Left lung (tissue), 4 donors: ENCODE measurements at regions not wholly inside any gene's neighbourhood (a gene's known extent, or its start where the extent isn't known, plus 50 kb on each side); places are given as distances from the start of the nearest gene placed in this dataset.

Source experiments
- ATAC-seq: fragments of 200-7000 bp; cut with Tn5 transposase; one replicate; pipeline ENCODE4 v1.9.1; 2020; ENCODE audit warnings: moderate library complexity
- DNase-seq, 4 donors: peaks; one replicate each; pipeline ENCODE4 v3.0.0-alpha.2; 2013 to 2020
- H3K27ac ChIP-seq, 2 donors: fragments of 200-600 bp; sonication (generic) in 1 of 2; one replicate each; pipeline versions ENCODE4 v1.5.0 to v1.8.0; 2020 to 2021
- H3K27me3 ChIP-seq, 2 donors: fragments of 200-600 bp; sonication (generic) in 1 of 2; one replicate each; pipeline versions ENCODE4 v1.5.0 to v1.8.0; 2020 to 2021
- H3K36me3 ChIP-seq, 2 donors: fragments of 200-600 bp; sonication (generic) in 1 of 2; one replicate each; pipeline versions ENCODE4 v1.5.0 to v1.8.0; 2020 to 2021
- H3K4me1 ChIP-seq, 2 donors: fragments of 200-600 bp; one replicate each; pipeline ENCODE4 v1.8.0; 2021
- H3K4me3 ChIP-seq, 2 donors: fragments of 200-600 bp; sonication (generic) in 1 of 2; one replicate each; pipeline versions ENCODE4 v1.5.0 to v1.8.0; 2020 to 2021; ENCODE audit warnings: mild to moderate bottlenecking in 1 of 2
- H3K9me3 ChIP-seq, 2 donors: fragments of 200-600 bp; sonication (generic) in 1 of 2; one replicate each; pipeline versions ENCODE4 v1.5.0 to v1.8.0; 2020 to 2021
- CTCF ChIP-seq, 2 donors: fragments of 200-600 bp; sonication (generic) in 1 of 2; IDR thresholded peaks; one replicate each; pipeline versions ENCODE4 v1.5.0 to v1.8.0; 2021; ENCODE audit warnings: antibody characterized with exemption in 2 of 2
- intact Hi-C, 2 donors: fragments of 100-400 bp; cut with DNase I; formaldehyde crosslinking; loops; one replicate each; pipeline versions ENCODE4 v1.11.2 to v1.14.2; 2022
- donor health status: DM: no; HTN: yes; CAD: no.
- donor health status: DM: no; HTN: no; CAD: no.

GRCh38 chr5:155919126-155919525 lies 407.8 kb upstream of the SGCD start:
- Histone ChIP-seq H3K9me3 (no peaks in the 10 kb centered on the region), H3K27me3 (no peaks in the 10 kb centered on the region), H3K4me1 (no peaks in the 10 kb centered on the region), H3K27ac (no peak overlapping the region), H3K36me3 (no peaks in the 10 kb centered on the region), H3K4me3 (no peak overlapping the region)
- no peak for ATAC-seq
- no peak for TF ChIP-seq CTCF (IDR thresholded peaks at IDR 0.05)
- intact Hi-C loops: no loop called here
- DNase-seq: peak in 2 of 4 donors; percentile 30 to 38

GRCh38 chr5:155919725-155920124 lies 407.2 kb upstream of the SGCD start:
- no peaks in the 10 kb centered on the region for H3K27me3 ChIP-seq
- no peak overlapping the region for H3K27ac ChIP-seq
- TF ChIP-seq CTCF (IDR thresholded peaks at IDR 0.05): no peak
- intact Hi-C loops: no loop called here
- no peak for ATAC-seq
- no peak for DNase-seq
- no peaks in the 10 kb centered on the region for H3K9me3 ChIP-seq
- no peaks in the 10 kb centered on the region for H3K4me1 ChIP-seq
- no peaks in the 10 kb centered on the region for H3K36me3 ChIP-seq
- no peak overlapping the region for H3K4me3 ChIP-seq

- H3K36me3 ChIP-seq: no peaks in the 10 kb centered on the region
- no peak overlapping the region for H3K27ac ChIP-seq
- H3K4me3 ChIP-seq: no peak overlapping the region
- TF ChIP-seq CTCF (IDR thresholded peaks at IDR 0.05): no peak
- intact Hi-C loops: no loop called here
- no peak for ATAC-seq
- DNase-seq: no peak
- no peaks in the 10 kb centered on the region for H3K27me3 ChIP-seq
- H3K9me3 ChIP-seq: no peaks in the 10 kb centered on the region
- H3K4me1 ChIP-seq: no peaks in the 10 kb centered on the region
These were observed 405.3 kb upstream of the SGCD start for GRCh38 chr5:155921621-155922020.

DNA sequence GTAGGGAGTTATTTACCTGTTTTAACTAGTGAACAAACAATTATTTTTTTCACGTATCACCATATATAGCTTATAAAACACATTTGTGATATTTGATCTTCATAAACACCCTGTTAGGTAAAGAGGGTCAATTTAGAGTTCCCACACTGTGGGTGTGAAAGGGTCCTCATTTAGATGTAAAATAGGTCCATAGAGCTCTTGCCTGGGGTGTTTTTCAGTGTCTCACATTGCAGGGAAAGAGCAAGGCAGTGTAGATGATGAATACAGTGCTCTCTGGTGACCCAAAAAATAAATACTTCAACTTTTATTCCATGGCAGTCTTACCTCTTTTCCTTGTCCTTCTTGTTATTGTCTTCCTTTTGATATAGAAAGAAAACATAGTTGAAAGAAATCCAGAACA lies 403.2 kb upstream of the SGCD start:
- intact Hi-C loops: no loop called here
- ATAC-seq (no peak), DNase-seq (no peak)
- Histone ChIP-seq H3K4me1 (no peaks in the 10 kb centered on the region), H3K27me3 (no peaks in the 10 kb centered on the region), H3K27ac (no peak overlapping the region), H3K36me3 (no peaks in the 10 kb centered on the region), H3K4me3 (no peak overlapping the region), H3K9me3 (no peaks in the 10 kb centered on the region)
- TF ChIP-seq CTCF (IDR thresholded peaks at IDR 0.05): no peak

- DNase-seq: no peak
- TF ChIP-seq CTCF (IDR thresholded peaks at IDR 0.05): no peak
These were observed 400.9 kb upstream of the SGCD start for GRCh38 chr5:155926031-155926430.

More at GRCh38 chr5:155926031-155926430, 400.9 kb upstream of the SGCD start:
- Histone ChIP-seq H3K9me3 (no peaks in the 10 kb centered on the region), H3K4me1 (no peaks in the 10 kb centered on the region), H3K27me3 (no peaks in the 10 kb centered on the region), H3K27ac (no peak overlapping the region), H3K4me3 (no peak overlapping the region), H3K36me3 (no peaks in the 10 kb centered on the region)
- intact Hi-C loops: no loop called here
- no peak for ATAC-seq
